ENCODE measurements at regions not wholly inside any gene's neighbourhood (a gene's known extent, or its start where the extent isn't known, plus 50 kb on each side); places are given as distances from the start of the nearest gene placed in this dataset.
A peak's percentile ranks its signal among the peaks of the same experiment; 100 is the strongest.

DNA sequence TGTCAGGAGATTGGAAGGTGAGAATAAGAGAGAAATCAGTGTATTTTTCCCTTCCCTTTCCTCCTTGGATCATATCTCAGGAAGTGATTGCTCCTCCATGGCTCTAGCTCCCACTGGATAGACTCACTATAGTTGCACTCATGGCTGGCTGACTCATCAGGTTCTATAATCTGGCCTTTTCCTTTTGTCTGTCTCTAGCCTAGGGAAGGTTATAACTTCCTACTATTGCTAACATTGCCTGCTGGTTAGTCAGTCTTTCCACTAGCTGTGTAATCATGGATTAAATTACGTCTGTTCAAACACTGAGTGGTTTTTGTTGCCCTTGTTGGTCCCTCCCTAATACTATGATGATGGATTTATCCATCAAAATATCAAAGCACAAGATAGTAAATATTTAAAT, 195.5 kb upstream of the VEGFC start:
- DNase-seq, result no peak

DNA sequence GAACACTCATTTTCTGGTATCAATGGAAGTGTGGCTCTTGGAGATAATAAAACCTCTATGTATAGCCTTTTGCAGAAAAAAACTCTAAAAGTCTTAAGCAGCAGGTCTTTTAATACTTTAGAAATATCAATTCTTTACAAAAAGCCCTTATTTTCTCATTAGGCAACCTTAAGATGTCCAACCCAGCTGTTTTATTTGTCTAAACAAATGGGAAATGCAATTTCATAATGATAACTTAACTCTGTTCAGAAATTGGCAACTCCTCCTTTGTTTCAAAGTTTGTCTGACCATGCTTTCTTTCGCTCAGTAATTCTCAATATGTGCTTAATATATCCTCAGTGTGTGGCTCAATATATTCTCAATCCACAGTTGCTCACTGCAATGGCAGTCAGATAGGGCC, 196.5 kb upstream of the VEGFC start:
- no peak for DNase-seq

DNA sequence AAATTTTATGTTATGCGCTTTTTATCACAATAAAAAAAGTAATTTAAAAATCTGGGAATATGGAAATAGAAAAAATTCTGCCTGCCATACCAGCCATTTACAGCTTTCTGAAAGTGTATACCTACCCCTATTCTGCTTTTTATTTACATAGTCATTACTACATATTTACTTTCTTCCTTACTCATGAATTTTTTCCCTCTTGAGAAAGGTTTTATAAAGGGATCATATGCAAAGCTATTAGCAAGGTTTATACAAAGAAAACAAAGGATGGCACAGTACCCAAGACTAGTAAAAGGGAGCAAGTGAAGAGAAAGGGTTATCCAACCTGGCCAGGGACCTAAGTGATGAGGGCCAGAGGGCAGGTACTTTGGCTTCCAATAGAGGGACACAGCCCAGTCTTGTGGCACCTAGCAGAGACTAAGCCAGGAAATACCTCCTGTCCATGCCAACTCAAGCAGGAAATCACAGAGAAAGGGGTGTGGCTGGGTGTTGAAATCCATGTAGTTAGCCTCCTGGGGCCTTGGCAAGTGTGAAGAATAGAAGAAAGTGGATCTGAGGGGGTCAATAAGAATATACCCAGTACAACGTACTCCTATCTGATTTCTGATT, 207.3 kb upstream of the VEGFC start:
- no peak for DNase-seq

DNA sequence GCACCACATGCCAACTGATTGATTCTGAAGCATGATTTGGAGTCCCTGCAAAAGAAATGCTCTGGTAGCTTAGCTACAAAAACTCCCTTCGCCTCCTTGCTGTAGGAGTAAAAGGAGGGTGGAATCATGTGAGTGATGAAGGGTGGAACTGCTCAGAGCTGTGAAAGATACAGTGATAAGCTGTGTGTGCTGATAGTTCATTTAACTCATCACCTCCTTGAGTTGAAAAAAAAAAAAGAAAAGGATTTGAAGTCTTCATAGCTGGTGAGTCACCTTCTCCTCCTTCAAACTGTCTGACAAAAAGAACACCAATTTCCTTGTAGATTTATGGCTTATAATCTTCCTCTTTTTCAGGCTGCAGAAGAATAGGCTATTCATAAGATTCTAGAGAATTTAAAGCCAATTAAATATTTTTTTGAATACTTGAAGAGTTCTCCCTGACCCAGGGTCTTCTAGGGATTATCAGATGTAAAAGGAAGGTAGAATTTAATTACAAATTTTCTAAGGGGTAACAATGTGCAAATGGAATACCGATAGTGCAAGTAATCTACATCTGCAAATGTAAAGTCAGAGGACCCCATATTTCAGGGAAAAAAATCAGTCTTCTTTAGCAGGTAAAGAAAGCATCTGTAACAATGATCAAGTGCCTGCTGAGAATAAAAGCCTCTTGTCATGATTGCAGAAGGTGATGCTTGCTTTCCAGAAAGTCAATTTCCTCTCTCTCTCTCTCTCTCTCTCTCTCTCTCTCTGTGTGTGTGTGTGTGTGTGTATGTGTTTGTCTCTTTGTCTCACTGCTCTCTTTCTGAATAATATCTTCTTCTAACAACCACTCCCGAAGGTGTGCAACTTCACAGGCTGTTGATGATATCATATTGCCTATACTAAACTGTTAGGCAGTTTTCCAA, 208.8 kb upstream of the VEGFC start:
- no peak for DNase-seq

DNA sequence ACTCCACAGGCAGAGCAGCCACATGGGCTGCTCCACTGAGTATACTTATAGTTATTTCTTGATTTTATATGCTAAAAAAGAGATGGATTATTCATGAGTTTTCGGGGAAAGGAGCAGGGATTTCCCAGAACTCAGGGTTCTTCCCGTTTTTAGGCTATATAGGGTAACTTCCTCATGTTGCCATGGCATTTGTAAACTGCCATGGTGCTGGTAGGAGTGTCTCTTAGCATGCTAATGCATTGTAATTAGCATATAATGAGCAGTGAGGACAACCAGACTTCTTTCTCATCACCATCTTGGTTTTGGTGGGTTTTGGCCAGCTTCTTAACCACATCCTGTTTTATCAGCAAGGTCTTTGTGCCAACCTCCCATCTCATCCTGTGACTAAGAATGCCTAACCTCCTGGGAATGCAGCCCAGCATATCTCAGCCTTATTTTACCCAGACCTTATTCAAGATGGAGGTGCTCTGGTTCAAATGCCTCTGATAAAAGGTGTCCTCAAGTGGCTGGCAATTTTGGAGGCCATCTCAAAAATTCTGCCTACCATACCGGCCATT, 213.0 kb upstream of the VEGFC start:
- no peak for DNase-seq

DNA sequence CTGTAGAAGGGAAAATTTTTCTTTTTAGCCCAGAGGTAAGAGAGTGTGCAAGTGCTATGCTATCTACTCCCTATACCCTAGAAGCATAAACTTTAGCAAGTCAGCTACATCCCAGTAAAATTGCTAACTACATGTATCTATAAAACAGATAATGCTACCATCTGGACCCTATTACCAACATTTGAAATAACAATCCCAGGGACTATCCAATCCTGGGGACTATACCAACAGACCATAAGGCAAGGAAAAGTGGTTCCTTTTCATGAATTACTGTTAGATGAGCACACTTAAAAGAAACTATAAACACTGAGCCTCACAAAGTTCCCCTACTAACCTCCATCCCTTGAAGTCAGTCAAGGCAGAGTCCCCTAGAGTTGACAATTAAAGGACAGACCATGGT, 213.6 kb upstream of the VEGFC start:
- DNase-seq, result no peak

DNA sequence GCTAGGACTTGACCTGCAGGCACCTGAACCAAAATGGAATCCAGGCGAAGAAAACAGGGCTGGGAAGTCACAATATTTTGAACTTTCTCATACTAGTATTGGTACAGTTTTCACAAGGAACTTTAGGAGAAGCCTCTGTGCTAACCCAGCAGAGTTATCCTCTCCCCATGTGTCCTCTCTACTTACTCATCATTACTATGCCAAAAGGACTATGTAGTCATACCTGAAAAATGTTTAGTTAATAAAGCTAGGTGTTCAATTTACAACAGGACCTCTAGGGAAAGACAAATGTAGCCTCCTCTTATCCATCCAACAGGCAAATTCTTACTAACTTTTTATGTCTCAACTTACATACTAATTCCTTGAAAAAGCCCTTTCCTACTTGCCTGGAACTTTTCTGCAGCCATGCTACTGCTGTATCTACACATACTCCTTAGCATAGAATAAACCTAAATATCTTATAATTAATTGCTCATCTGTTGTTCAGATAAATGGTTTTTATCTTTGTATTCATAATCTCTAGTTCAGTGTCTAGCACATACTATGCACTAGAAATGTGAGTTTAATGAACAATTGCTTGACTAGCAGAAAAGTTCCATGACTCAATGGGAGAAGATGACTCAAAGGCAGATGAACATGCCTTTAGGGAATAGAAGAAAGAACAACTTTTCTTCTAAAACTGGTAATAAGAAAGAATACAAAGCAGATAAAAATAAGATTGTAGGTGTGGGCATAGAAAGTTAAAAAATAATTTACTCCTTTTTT, 215.5 kb upstream of the VEGFC start:
- no peak for DNase-seq

DNA sequence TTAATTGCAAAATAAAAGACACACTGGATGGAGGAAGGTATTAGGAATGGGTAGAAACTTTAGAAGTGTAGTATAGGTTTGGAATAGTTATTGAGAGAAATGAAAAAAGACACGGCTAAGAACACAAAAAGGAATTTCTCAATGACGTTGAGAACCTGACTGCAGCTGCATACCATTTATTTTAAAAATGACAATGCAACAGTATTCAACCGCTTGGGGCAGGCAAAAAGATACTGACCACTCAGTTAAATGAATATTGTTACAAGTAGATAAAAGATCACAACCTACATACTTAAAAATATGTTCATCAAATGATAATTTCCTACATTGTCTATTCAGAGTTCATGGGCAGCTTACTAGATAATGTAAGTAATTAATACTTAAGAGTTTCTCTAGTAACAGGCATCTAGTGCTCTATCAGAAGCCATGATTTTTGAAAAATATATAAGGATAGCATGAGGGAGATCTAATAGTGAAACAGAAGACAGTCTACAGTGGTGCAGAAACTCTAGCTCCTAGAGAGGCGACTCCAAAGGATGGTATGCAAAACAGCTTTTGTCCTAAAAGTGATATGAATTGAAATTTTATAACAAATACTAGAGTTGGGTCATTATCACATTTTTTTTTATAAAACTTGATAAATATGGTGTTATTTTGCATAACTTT, 216.2 kb upstream of the VEGFC start:
- no peak for DNase-seq

DNA sequence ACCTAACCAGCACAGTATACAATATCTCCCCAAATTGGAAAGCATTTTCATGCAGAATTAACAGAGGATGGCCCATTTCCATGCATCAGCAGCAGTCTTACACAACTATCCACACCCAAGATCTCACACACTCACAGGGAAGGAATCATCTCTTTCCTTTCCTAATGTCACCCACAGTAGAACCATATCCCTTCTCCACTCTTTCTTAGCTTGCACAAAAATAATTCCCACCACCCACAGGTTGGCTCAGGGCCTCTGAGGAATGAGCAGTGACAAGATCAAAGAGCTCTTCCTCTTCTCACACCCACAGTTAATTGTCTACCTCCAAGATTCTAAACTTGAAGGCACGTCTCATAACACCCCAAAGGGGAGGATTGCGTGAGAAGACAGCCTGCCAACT, 217.7 kb upstream of the VEGFC start:
- no peak for DNase-seq

DNA sequence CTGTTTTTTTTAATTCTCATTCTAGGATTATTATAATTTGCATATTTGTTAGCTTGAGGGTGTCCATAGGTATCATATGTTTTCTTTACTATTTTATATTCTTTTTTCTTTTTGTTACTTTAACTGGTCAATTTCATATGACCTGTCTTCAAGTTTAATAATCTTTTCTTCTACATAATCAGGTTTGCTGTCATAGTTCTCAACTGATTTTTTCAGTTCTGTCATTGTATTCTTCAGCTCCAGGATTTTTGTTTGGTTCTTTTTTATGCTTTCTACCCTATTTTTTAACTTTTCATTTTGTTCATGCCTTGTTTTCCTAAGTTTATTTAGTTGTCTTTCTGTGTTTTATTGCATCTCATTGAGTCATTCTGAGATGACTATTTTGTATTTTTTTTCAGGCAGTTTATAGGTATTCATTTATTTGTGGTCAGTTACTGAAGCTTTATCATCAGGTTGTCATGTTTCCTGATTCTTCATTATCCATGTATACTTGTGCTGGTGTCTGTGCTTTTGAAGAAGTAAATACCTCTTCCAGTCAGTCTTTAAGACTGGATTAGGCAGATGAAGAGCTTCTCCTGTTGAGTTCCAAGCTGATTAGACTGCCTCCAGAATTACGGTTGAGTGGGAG, 220.3 kb upstream of the VEGFC start:
- DNase-seq, result no peak

DNA sequence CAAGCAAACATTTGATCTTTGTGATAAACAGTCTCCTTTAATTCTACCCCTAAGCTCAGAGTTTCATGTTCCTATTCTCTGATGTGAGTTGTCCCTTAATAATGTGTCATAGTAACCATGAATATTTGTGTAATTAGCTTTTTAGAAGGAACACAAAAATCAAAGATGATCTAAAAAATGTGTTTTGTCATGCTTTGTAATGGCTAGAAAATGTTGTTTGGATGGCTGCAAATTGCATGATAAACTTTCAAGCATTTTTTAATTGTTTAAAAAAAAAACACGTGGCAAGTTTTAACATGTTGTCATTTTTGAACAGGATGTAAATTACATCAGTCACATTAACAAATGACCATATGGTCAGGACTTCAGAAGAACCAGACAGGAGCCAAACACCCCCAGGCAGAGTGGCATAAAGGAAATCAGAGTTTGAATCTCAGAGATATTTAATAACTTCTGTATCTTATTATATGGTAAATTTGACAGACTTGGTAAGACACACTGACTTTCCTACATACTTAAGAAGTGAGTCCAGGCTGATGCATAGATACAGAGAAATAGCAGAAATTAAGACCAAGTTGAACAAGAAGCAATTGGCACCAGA, 223.9 kb upstream of the VEGFC start:
- DNase-seq, result no peak

DNA sequence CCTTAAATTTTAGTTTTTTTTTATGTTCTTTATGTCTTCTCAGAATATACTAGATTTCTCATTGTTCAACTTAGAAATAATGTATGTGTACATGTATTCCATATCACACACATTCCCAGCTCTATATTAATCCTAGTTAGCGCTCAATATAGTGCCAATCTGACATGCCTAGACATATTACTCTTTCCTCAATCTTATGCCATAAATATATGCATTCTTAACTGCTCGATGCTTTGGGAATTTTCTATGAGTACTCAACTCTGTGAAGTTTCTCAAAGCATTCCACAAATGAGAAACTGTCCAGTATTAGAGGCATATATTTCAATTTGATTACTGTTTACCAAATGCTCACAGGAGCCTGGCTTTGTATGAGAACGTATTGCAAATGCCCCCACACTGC, 231.2 kb upstream of the VEGFC start:
- DNase-seq, result no peak

DNA sequence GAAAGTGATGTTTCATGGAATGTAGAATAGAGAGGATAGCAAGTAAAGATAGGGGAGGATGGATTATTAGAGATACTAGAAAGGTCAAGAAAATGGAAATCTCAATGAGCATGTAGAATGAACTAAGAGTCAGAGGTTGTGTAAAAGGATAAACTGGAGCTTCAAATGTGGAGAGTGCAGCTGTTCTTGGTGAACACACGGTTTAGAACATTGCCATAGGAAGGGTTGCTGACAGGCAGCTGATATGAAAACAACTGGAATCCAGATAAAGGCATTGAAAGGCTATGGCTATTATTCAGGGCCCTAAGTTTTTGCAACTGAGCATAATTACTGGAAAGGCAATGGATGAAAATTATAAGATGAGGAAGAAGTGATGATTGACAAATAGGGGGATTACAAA, 239.6 kb upstream of the VEGFC start:
- no peak for DNase-seq

DNA sequence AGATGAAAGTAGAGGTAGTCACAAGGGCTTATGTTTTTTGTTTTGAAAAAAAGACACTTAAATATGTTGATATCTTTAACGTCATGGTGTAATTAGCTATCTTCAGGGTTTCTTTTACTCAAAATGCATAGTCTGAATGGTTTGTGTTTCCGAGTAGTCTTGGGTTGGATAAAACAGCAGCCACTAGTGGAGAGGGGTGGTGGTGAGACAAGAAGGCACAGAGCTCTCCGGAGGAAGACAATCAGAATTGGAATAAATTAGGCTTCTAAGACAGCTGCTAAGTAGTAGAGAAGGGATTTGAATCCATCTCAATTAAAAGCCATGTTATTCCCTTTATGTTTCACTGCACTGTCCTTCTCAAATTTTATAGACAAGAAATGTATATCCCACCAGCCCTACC, 240.4 kb upstream of the VEGFC start:
- no peak for DNase-seq

DNA sequence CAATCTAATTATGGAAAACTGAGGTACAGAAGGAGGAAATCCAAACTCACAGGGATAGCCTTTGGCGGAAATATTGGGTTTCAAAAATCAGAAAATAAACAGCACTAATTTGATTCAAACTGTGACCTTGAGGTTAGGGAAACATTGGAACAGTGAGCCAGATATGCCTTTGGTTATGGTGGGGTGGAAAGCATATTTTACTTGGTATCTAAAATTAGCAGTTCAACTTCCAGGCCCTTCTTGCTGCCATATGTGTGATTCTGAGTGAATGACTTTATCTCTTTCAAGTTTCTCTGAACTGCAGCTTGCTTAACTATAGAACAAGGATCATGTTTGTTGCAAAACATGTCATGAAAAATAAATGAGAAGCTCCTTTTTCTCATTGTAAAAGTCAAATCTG, 240.9 kb upstream of the VEGFC start:
- DNase-seq, result no peak

DNA sequence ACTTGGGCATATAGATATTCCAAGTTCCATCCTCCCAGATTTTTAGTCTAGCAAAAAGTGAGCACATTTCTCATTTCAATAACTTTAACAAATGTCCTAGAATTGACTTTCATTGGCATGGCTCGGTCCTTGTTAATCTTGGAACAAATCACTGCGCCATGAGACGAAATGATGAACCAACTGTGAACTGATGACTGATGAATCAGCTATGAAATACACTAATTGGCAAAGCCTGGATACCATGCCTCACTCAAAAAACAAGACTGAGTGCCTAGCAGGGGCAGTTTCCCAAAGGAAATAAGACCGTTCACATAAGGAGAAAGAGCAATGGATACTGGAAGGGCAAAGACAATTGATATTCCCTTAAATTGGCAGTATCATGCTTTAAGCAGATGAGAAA, 248.6 kb upstream of the VEGFC start:
- DNase-seq, result no peak

DNA sequence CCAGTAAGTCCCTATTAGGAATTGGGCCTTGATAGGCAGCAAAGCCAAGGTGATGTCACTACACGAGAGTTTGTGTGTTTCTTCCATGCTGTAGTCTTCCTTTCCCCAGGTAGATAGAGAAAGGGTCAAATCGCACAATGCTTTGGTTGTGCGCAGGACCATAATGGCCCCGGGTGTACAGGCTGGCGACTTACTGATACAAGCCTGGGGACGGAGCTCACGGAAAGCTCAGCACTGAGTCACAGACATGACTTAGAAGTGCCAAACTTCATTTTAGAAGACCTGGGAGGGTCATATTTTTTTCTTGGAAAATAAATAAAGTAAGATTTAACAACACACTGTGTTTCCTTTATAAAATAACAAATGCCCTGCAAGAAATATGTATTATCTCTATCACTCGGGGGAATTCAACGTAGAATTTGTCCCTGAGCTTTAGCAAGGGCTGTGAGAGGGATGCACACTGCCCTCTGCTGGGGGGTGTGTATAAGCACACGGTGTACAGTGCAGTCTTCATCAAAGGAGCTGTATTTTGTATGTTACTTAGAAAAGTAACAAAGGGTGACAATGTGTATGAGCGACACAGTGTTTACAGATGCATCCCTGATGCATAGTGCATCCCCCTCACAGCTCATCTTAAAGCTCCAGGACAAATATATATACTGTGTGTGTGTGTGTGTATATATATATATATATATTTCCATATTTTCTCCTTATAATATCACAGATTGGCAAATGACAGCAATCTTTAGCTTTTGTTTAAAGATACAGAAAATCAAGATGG, 254.5 kb upstream of the VEGFC start:
- DNase-seq, result peak; percentile 64 to 69

DNA sequence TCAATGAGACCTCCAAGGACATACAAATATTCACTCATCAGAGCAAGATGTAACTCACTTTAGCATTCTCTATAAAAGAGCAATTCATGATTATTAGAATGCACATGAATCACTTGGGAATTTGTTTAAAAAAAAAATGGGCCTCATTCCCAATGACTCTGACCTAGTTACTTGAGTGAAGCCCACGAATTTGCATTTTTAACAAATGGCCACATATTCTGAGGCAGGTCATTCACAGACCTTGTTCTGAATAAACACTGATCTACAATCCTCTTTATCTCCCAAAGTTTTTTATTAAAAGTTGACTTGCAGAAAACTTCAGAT, 255.1 kb upstream of the VEGFC start:
- no peak for DNase-seq

DNA sequence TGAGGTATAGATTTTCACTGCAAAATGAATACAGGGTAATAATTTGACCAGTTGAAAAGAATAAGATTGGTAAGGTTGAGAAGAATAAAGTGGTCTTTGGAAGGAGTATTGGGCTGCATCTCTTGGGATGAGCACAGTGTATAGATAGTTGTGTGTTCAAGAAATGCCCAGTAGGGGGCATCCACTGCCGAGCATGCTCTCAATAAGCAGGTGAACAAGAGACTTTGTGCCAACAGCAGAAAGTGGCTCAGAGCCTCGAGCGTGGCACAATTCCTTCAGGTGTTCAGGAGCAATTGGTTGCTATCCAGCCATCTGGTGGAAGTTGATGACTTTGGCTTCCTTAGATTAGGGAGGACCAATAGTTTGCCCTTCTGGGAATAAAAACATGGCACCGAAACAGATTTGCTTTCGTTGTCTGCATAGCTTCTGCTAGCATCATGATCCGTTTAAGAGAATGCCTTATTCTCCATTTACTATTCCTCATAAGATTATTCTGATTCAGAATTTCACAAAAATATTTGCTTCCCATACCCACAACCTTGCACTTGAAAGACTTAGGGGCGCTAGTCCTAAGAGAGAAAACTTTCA, 258.1 kb upstream of the NEIL3 start:
- peak; percentile 4 to 17 for DNase-seq

DNA sequence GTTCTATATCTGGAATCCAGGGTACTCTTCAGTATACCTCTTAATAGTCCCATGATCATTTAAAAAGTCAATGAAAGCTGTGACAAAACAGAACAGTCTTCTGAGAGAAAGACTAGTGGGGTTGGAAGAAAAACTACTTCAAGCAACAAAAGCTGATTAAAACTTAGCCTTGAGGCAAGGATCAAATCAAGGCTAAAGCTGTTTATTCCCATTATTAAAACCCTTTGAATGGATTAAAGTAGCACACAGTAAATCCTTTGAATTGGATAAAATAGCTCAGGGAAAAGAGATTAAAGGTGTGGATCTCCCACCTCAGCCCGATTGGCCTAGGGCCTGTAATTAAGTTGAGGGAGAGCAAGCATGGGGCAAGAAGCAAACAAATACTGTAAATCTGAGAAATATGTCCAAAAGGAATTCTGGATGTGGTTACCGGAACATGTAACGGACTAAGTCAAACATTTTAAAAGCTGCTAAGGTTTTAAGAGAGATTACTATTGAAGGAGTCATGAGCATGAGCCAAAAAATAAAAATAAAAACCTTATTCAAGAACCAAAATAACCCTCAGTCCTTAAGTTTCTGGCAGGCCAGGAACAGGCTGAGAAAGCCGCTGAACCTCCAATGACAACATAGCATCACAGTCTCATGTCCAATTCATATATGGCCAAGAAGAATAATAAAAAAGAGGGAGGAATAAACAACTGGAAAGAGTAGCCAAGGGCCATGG, 257.3 kb upstream of the NEIL3 start:
- DNase-seq, result no peak

Measured in stimulated activated CD4-positive, alpha-beta T cell treated with anti-CD3 and anti-CD28 coated beads, Interleukin-2, amount 100 ng/mL, for 24 hours (primary cell).